ENCODE measurements at regions not wholly inside any gene's neighbourhood (a gene's known extent, or its start where the extent isn't known, plus 50 kb on each side); places are given as distances from the start of the nearest gene placed in this dataset.

DNA sequence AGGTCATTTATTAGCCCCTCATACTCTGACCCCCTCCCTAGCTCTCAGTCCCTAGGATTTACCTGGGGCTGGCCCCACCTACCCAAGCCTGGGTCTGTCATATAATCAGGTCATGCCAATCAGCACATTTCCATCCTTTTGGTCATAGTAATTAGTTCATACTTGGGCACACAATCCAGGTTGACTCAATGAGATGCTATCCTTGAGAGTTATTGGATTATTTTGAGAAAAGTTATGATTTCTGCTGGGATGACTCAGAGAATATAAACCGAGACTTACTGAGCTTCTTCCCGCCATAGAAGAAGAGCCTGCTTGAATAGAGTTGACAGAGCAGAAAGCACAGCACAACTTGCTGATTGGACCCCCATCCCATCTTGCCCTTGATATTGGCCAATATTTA, 331.5 kb downstream of the CBLN1 start:
- no peaks in the 10 kb centered on the region for H4K20me1 ChIP-seq (ENCODE audit: control insufficient read depth, insufficient read depth, low read length, poor library complexity, severe bottlenecking)
- no peaks in the 10 kb centered on the region for H3K9me3 ChIP-seq (ENCODE audit: control extremely low read depth in 1 of 3, control insufficient read depth in 2 of 3, insufficient read depth in 1 of 3, low read length in 2 of 3)
- no peaks in the 10 kb centered on the region for H3K36me3 ChIP-seq (replicated peaks in 1 of 2; ENCODE audit: control extremely low read depth in 1 of 2, control insufficient read depth in 1 of 2, extremely low read depth in 1 of 2, insufficient read depth in 2 of 2, low read length in 1 of 2)
- H3K4me1 ChIP-seq (ENCODE audit: control insufficient read depth in 2 of 2, insufficient read depth in 2 of 2, low read length in 2 of 2): no peaks in the 10 kb centered on the region
- intact Hi-C loops (cut with micrococcal nuclease): no loop called here
- H3K79me2 ChIP-seq (ENCODE audit: control insufficient read depth, insufficient read depth, low read length): no peaks in the 10 kb centered on the region
- Mint-ChIP-seq H3K4me3 (no peak overlapping the region), H3K27ac (no peak overlapping the region), H3K27me3 (no peaks in the 10 kb centered on the region), H3K9me3 (ENCODE audit: insufficient read depth) (no peaks in the 10 kb centered on the region), H3K4me1 (no peaks in the 10 kb centered on the region)
- 92% methylated on average over 2 of the region's 2 CpGs for WGBS (ENCODE audit: insufficient coverage)
- no peak for ATAC-seq (ENCODE audit: low read depth)
- POLR2A ChIA-PET: no interaction called here
- no peak overlapping the region for H3K4me3 ChIP-seq (ENCODE audit: control extremely low read depth in 1 of 5, extremely low read depth in 1 of 5, insufficient read depth in 1 of 5, low read depth in 2 of 5, low read length in 4 of 5)
- TF ChIP-seq, protein P1, sequence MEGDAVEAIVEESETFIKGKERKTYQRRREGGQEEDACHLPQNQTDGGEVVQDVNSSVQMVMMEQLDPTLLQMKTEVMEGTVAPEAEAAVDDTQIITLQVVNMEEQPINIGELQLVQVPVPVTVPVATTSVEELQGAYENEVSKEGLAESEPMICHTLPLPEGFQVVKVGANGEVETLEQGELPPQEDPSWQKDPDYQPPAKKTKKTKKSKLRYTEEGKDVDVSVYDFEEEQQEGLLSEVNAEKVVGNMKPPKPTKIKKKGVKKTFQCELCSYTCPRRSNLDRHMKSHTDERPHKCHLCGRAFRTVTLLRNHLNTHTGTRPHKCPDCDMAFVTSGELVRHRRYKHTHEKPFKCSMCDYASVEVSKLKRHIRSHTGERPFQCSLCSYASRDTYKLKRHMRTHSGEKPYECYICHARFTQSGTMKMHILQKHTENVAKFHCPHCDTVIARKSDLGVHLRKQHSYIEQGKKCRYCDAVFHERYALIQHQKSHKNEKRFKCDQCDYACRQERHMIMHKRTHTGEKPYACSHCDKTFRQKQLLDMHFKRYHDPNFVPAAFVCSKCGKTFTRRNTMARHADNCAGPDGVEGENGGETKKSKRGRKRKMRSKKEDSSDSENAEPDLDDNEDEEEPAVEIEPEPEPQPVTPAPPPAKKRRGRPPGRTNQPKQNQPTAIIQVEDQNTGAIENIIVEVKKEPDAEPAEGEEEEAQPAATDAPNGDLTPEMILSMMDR (IDR thresholded peaks at IDR 0.05): no peak
- TF ChIP-seq EZH2 (IDR thresholded peaks at IDR 0.05; ENCODE audit: borderline replicate concordance, insufficient read depth, low read depth, low read length, poor library complexity, severe bottlenecking): no peak
- H3K27ac ChIP-seq (ENCODE audit: low read length in 2 of 2): no peak overlapping the region
- CTCF ChIA-PET: no interaction called here
- no peak overlapping the region for H3K9ac ChIP-seq (ENCODE audit: low read length)
- no peak overlapping the region for H2AFZ ChIP-seq (ENCODE audit: insufficient read depth, low read depth, low read length, poor library complexity, severe bottlenecking)
- no peaks in the 10 kb centered on the region for H3K27me3 ChIP-seq (replicated peaks in 1 of 4; ENCODE audit: control extremely low read depth in 1 of 4, control insufficient read depth in 3 of 4, insufficient read depth in 4 of 4, low read length in 3 of 4)
- no peak overlapping the region for H3K4me2 ChIP-seq (replicated peaks; ENCODE audit: low read depth, low read length, poor library complexity, severe bottlenecking)
- no peak for DNase-seq

DNA sequence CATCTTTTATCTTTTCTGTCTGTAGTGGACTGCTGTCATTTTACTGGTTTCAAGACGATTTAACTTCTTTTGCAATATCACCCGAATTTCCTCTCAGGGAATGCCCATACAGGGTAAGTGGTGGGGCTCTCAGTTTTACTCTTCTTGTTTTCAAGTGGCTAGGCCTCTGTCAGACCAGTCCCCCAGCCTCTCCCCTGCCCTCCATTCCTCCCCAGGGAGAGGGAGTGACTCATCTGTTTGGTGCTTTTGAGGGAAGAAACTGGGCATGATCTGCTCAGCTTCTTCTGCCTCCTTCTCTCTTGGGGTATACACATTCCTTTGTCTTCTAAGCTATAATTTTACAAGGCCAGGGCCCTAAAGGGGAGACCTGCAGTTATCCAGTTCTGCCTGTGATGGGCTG, 332.0 kb downstream of the CBLN1 start:
- Histone ChIP-seq H4K20me1 (ENCODE audit: control insufficient read depth, insufficient read depth, low read length, poor library complexity, severe bottlenecking) (no peaks in the 10 kb centered on the region), H2AFZ (ENCODE audit: insufficient read depth, low read depth, low read length, poor library complexity, severe bottlenecking) (no peak overlapping the region), H3K79me2 (ENCODE audit: control insufficient read depth, insufficient read depth, low read length) (no peaks in the 10 kb centered on the region), H3K4me2 (replicated peaks; ENCODE audit: low read depth, low read length, poor library complexity, severe bottlenecking) (no peak overlapping the region), H3K27me3 (replicated peaks in 1 of 4; ENCODE audit: control extremely low read depth in 1 of 4, control insufficient read depth in 3 of 4, insufficient read depth in 4 of 4, low read length in 3 of 4) (no peaks in the 10 kb centered on the region), H3K36me3 (replicated peaks in 1 of 2; ENCODE audit: control extremely low read depth in 1 of 2, control insufficient read depth in 1 of 2, extremely low read depth in 1 of 2, insufficient read depth in 2 of 2, low read length in 1 of 2) (no peaks in the 10 kb centered on the region), H3K4me3 (ENCODE audit: control extremely low read depth in 1 of 5, extremely low read depth in 1 of 5, insufficient read depth in 1 of 5, low read depth in 2 of 5, low read length in 4 of 5) (no peak overlapping the region), H3K4me1 (ENCODE audit: control insufficient read depth in 2 of 2, insufficient read depth in 2 of 2, low read length in 2 of 2) (no peaks in the 10 kb centered on the region), H3K9ac (ENCODE audit: low read length) (no peak overlapping the region), H3K9me3 (ENCODE audit: control extremely low read depth in 1 of 3, control insufficient read depth in 2 of 3, insufficient read depth in 1 of 3, low read length in 2 of 3) (no peaks in the 10 kb centered on the region), H3K27ac (ENCODE audit: low read length in 2 of 2) (no peak overlapping the region)
- intact Hi-C loops (cut with micrococcal nuclease): no loop called here
- Mint-ChIP-seq H3K27ac (no peak overlapping the region), H3K27me3 (no peaks in the 10 kb centered on the region), H3K4me3 (no peak overlapping the region), H3K9me3 (ENCODE audit: insufficient read depth) (no peaks in the 10 kb centered on the region), H3K4me1 (no peaks in the 10 kb centered on the region)
- no peak for DNase-seq
- no peak for ATAC-seq (ENCODE audit: low read depth)
- WGBS (ENCODE audit: insufficient coverage): no CpG with 5 or more reads among the region's 2 CpGs
- ChIA-PET POLR2A (no interaction called here), CTCF (no interaction called here)
- TF ChIP-seq EZH2 (IDR thresholded peaks at IDR 0.05; ENCODE audit: borderline replicate concordance, insufficient read depth, low read depth, low read length, poor library complexity, severe bottlenecking): no peak
- TF ChIP-seq, protein P1 (IDR thresholded peaks at IDR 0.05): no peak

Data from B cell (primary cell).